ENCODE measurements at regions not wholly inside any gene's neighbourhood (a gene's known extent, or its start where the extent isn't known, plus 50 kb on each side); places are given as distances from the start of the nearest gene placed in this dataset.

- TF ChIP-seq CTCF (IDR thresholded peaks at IDR 0.05; ENCODE audit: unreplicated experiment), result no peak
- Mint-ChIP-seq H3K36me3 (ENCODE audit: insufficient read depth) (no peaks in the 10 kb centered on the region), H3K4me1 (ENCODE audit: low read depth) (no peaks in the 10 kb centered on the region), H3K27ac (no peak overlapping the region), H3K4me3 (ENCODE audit: low read depth) (no peak overlapping the region), H3K9me3 (ENCODE audit: low read depth) (peaks cover 67% of the 10 kb centered on the region), H3K27me3 (no peaks in the 10 kb centered on the region)
- no peak for DNase-seq (ENCODE audit: low spot score, unreplicated experiment)
Observed at GRCh38 chrX:63917296-63917695, 132.3 kb upstream of the ARHGEF9 start.

GRCh38 chrX:63913719-63914118 lies 128.7 kb upstream of the ARHGEF9 start:
- no peak overlapping the region for H3K27ac Mint-ChIP-seq
- H3K9me3 Mint-ChIP-seq (ENCODE audit: low read depth), result peaks cover 62% of the 10 kb centered on the region
- DNase-seq (ENCODE audit: low spot score, unreplicated experiment), result no peak
- no peak overlapping the region for H3K4me3 Mint-ChIP-seq (ENCODE audit: low read depth)
- TF ChIP-seq CTCF (IDR thresholded peaks at IDR 0.05; ENCODE audit: unreplicated experiment), result no peak
- H3K27me3 Mint-ChIP-seq, result no peaks in the 10 kb centered on the region
- no peaks in the 10 kb centered on the region for H3K36me3 Mint-ChIP-seq (ENCODE audit: insufficient read depth)
- no peaks in the 10 kb centered on the region for H3K4me1 Mint-ChIP-seq (ENCODE audit: low read depth)

- peaks cover 57% of the 10 kb centered on the region for H3K9me3 Mint-ChIP-seq (ENCODE audit: low read depth)
- TF ChIP-seq CTCF (IDR thresholded peaks at IDR 0.05; ENCODE audit: unreplicated experiment), result no peak
- no peaks in the 10 kb centered on the region for H3K4me1 Mint-ChIP-seq (ENCODE audit: low read depth)
- H3K27me3 Mint-ChIP-seq, result no peaks in the 10 kb centered on the region
- H3K36me3 Mint-ChIP-seq (ENCODE audit: insufficient read depth), result peaks cover 1% of the 10 kb centered on the region
- no peak overlapping the region for H3K4me3 Mint-ChIP-seq (ENCODE audit: low read depth)
- H3K27ac Mint-ChIP-seq, result no peak overlapping the region
- no peak for DNase-seq (ENCODE audit: low spot score, unreplicated experiment)
Observed at GRCh38 chrX:63889001-63889400, 104.0 kb upstream of the ARHGEF9 start.

GRCh38 chrX:63884821-63885790 lies 100.1 kb upstream of the ARHGEF9 start:
- TF ChIP-seq CTCF (IDR thresholded peaks at IDR 0.05; ENCODE audit: unreplicated experiment), result no peak
- H3K9me3 Mint-ChIP-seq (ENCODE audit: low read depth), result peaks cover 42% of the 10 kb centered on the region
- no peak overlapping the region for H3K27ac Mint-ChIP-seq

GRCh38 chrX:63869506-63869905 lies 84.5 kb upstream of the ARHGEF9 start:
- Mint-ChIP-seq H3K9me3 (ENCODE audit: low read depth) (peaks cover 43% of the 10 kb centered on the region), H3K4me3 (ENCODE audit: low read depth) (no peak overlapping the region), H3K27ac (no peak overlapping the region), H3K27me3 (no peaks in the 10 kb centered on the region), H3K4me1 (ENCODE audit: low read depth) (no peaks in the 10 kb centered on the region), H3K36me3 (ENCODE audit: insufficient read depth) (no peaks in the 10 kb centered on the region)
- no peak for TF ChIP-seq CTCF (IDR thresholded peaks at IDR 0.05; ENCODE audit: unreplicated experiment)
- no peak for DNase-seq (ENCODE audit: low spot score, unreplicated experiment)

More at GRCh38 chrX:63884821-63885790, 100.1 kb upstream of the ARHGEF9 start:
- H3K4me3 Mint-ChIP-seq (ENCODE audit: low read depth), result no peak overlapping the region
- DNase-seq (ENCODE audit: low spot score, unreplicated experiment), result no peak
- no peaks in the 10 kb centered on the region for H3K36me3 Mint-ChIP-seq (ENCODE audit: insufficient read depth)
- H3K27me3 Mint-ChIP-seq, result no peaks in the 10 kb centered on the region
- H3K4me1 Mint-ChIP-seq (ENCODE audit: low read depth), result no peaks in the 10 kb centered on the region

Data from progenitor cell of endocrine pancreas (in vitro differentiated cells).